ENCODE measurements at regions not wholly inside any gene's neighbourhood (a gene's known extent, or its start where the extent isn't known, plus 50 kb on each side); places are given as distances from the start of the nearest gene placed in this dataset.

- no peak for ATAC-seq (replicated peaks)
- no peaks in the 10 kb centered on the region for H3K27me3 Mint-ChIP-seq
- no peak overlapping the region for H3K27ac Mint-ChIP-seq
- H3K36me3 Mint-ChIP-seq (ENCODE audit: insufficient read depth) = no peaks in the 10 kb centered on the region
- DNase-seq = no peak
- no peaks in the 10 kb centered on the region for H3K4me1 Mint-ChIP-seq (ENCODE audit: low read depth in 2 of 2)
- no peak overlapping the region for H3K4me3 Mint-ChIP-seq
- peaks cover 0 to 10% of the 10 kb centered on the region in 2 donors for H3K9me3 Mint-ChIP-seq
Observed at GRCh38 chr7:136348142-136348541, 371.0 kb upstream of the MTPN start.

- no peak overlapping the region for H3K4me3 Mint-ChIP-seq
- no peak overlapping the region for H3K27ac Mint-ChIP-seq
- no peaks in the 10 kb centered on the region for H3K36me3 Mint-ChIP-seq (ENCODE audit: insufficient read depth)
Observed at GRCh38 chr7:136347488-136347887, 370.3 kb upstream of the MTPN start.

GRCh38 chr7:136342251-136342650 is 365.1 kb upstream of the MTPN start:
- peaks cover 6 to 17% of the 10 kb centered on the region in 2 donors for H3K9me3 Mint-ChIP-seq
- DNase-seq = no peak
- H3K27me3 Mint-ChIP-seq = no peaks in the 10 kb centered on the region
- no peak for ATAC-seq (replicated peaks)
- H3K4me1 Mint-ChIP-seq (ENCODE audit: low read depth in 2 of 2) = no peaks in the 10 kb centered on the region
- H3K27ac Mint-ChIP-seq = no peak overlapping the region
- H3K36me3 Mint-ChIP-seq (ENCODE audit: insufficient read depth) = no peaks in the 10 kb centered on the region
- H3K4me3 Mint-ChIP-seq = no peak overlapping the region

More at GRCh38 chr7:136347488-136347887, 370.3 kb upstream of the MTPN start:
- peaks cover 0 to 10% of the 10 kb centered on the region in 2 donors for H3K9me3 Mint-ChIP-seq
- no peaks in the 10 kb centered on the region for H3K27me3 Mint-ChIP-seq
- DNase-seq = no peak
- no peaks in the 10 kb centered on the region for H3K4me1 Mint-ChIP-seq (ENCODE audit: low read depth in 2 of 2)
- no peak for ATAC-seq (replicated peaks)

GRCh38 chr7:136339464-136339863 is 362.3 kb upstream of the MTPN start:
- Mint-ChIP-seq H3K4me3 (no peak overlapping the region), H3K36me3 (ENCODE audit: insufficient read depth) (no peaks in the 10 kb centered on the region), H3K27me3 (no peaks in the 10 kb centered on the region), H3K4me1 (ENCODE audit: low read depth in 2 of 2) (no peaks in the 10 kb centered on the region), H3K9me3 (peaks cover 6 to 12% of the 10 kb centered on the region in 2 donors), H3K27ac (no peak overlapping the region)
- ATAC-seq (replicated peaks) (no peak), DNase-seq (no peak)

GRCh38 chr7:136336932-136337331 is 359.8 kb upstream of the MTPN start:
- DNase-seq (no peak), ATAC-seq (replicated peaks) (no peak)
- peaks cover 6 to 9% of the 10 kb centered on the region in 2 donors for H3K9me3 Mint-ChIP-seq
- H3K27ac Mint-ChIP-seq = no peak overlapping the region
- H3K4me3 Mint-ChIP-seq = no peak overlapping the region
- H3K36me3 Mint-ChIP-seq (ENCODE audit: insufficient read depth) = no peaks in the 10 kb centered on the region
- H3K27me3 Mint-ChIP-seq = no peaks in the 10 kb centered on the region
- H3K4me1 Mint-ChIP-seq (ENCODE audit: low read depth in 2 of 2) = no peaks in the 10 kb centered on the region

GRCh38 chr7:136333636-136334035 is 356.5 kb upstream of the MTPN start:
- Mint-ChIP-seq H3K4me1 (ENCODE audit: low read depth in 2 of 2) (no peaks in the 10 kb centered on the region), H3K4me3 (no peak overlapping the region), H3K9me3 (peaks cover 6 to 13% of the 10 kb centered on the region in 2 donors), H3K27ac (no peak overlapping the region), H3K27me3 (no peaks in the 10 kb centered on the region), H3K36me3 (ENCODE audit: insufficient read depth) (no peaks in the 10 kb centered on the region)
- ATAC-seq (replicated peaks) (no peak), DNase-seq (no peak)

GRCh38 chr7:136326045-136326609 is 349.0 kb upstream of the MTPN start:
- ATAC-seq (replicated peaks) (no peak), DNase-seq (no peak)
- Mint-ChIP-seq H3K4me3 (no peak overlapping the region), H3K27me3 (no peaks in the 10 kb centered on the region), H3K36me3 (ENCODE audit: insufficient read depth) (no peaks in the 10 kb centered on the region), H3K4me1 (ENCODE audit: low read depth in 2 of 2) (no peaks in the 10 kb centered on the region), H3K9me3 (peaks cover 0 to 8% of the 10 kb centered on the region in 2 donors), H3K27ac (no peak overlapping the region)

- H3K4me1 Mint-ChIP-seq (ENCODE audit: low read depth in 2 of 2) = no peaks in the 10 kb centered on the region
- no peaks in the 10 kb centered on the region for H3K36me3 Mint-ChIP-seq (ENCODE audit: insufficient read depth)
- no peak overlapping the region for H3K27ac Mint-ChIP-seq
- no peaks in the 10 kb centered on the region for H3K27me3 Mint-ChIP-seq
- H3K9me3 Mint-ChIP-seq = peaks cover 0 to 8% of the 10 kb centered on the region in 2 donors
- no peak overlapping the region for H3K4me3 Mint-ChIP-seq
- ATAC-seq (replicated peaks) (no peak), DNase-seq (no peak)
Observed at GRCh38 chr7:136325578-136325977, 348.4 kb upstream of the MTPN start.

GRCh38 chr7:136325027-136325426 is 347.9 kb upstream of the MTPN start:
- H3K4me1 Mint-ChIP-seq (ENCODE audit: low read depth in 2 of 2) = no peaks in the 10 kb centered on the region
- no peak overlapping the region for H3K4me3 Mint-ChIP-seq
- no peaks in the 10 kb centered on the region for H3K36me3 Mint-ChIP-seq (ENCODE audit: insufficient read depth)
- DNase-seq = no peak
- peaks cover 4 to 9% of the 10 kb centered on the region in 2 donors for H3K9me3 Mint-ChIP-seq
- H3K27ac Mint-ChIP-seq = no peak overlapping the region
- no peaks in the 10 kb centered on the region for H3K27me3 Mint-ChIP-seq
- no peak for ATAC-seq (replicated peaks)

- DNase-seq = no peak
- no peak overlapping the region for H3K27ac Mint-ChIP-seq
- no peaks in the 10 kb centered on the region for H3K4me1 Mint-ChIP-seq (ENCODE audit: low read depth in 2 of 2)
- H3K36me3 Mint-ChIP-seq (ENCODE audit: insufficient read depth) = no peaks in the 10 kb centered on the region
- H3K9me3 Mint-ChIP-seq = peaks cover 8 to 10% of the 10 kb centered on the region in 2 donors
- no peak overlapping the region for H3K4me3 Mint-ChIP-seq
- no peak for ATAC-seq (replicated peaks)
- H3K27me3 Mint-ChIP-seq = no peaks in the 10 kb centered on the region
Observed at GRCh38 chr7:136324073-136324704, 347.0 kb upstream of the MTPN start.

- Mint-ChIP-seq H3K9me3 (peaks cover 4 to 5% of the 10 kb centered on the region in 2 donors), H3K36me3 (ENCODE audit: insufficient read depth) (no peaks in the 10 kb centered on the region), H3K4me1 (ENCODE audit: low read depth in 2 of 2) (no peaks in the 10 kb centered on the region), H3K27ac (no peak overlapping the region), H3K27me3 (no peaks in the 10 kb centered on the region), H3K4me3 (no peak overlapping the region)
- ATAC-seq (replicated peaks) (no peak), DNase-seq (no peak)
Observed at GRCh38 chr7:136312592-136312991, 335.4 kb upstream of the MTPN start.

- Mint-ChIP-seq H3K9me3 (peaks cover 0 to 4% of the 10 kb centered on the region in 2 donors), H3K27me3 (no peaks in the 10 kb centered on the region), H3K27ac (no peak overlapping the region), H3K4me1 (ENCODE audit: low read depth in 2 of 2) (no peaks in the 10 kb centered on the region), H3K4me3 (no peak overlapping the region), H3K36me3 (ENCODE audit: insufficient read depth) (no peaks in the 10 kb centered on the region)
- ATAC-seq (replicated peaks) (no peak), DNase-seq (no peak)
Observed at GRCh38 chr7:136309407-136309806, 332.2 kb upstream of the MTPN start.

- no peaks in the 10 kb centered on the region for H3K4me1 Mint-ChIP-seq (ENCODE audit: low read depth in 2 of 2)
- DNase-seq (no peak), ATAC-seq (replicated peaks) (no peak)
- no peaks in the 10 kb centered on the region for H3K36me3 Mint-ChIP-seq (ENCODE audit: insufficient read depth)
- H3K27me3 Mint-ChIP-seq = no peaks in the 10 kb centered on the region
- H3K27ac Mint-ChIP-seq = no peak overlapping the region
- no peak overlapping the region for H3K4me3 Mint-ChIP-seq
- H3K9me3 Mint-ChIP-seq = peaks cover 0 to 2% of the 10 kb centered on the region in 2 donors
Observed at GRCh38 chr7:136308230-136308629, 331.1 kb upstream of the MTPN start.

GRCh38 chr7:136303162-136303561 is 326.0 kb upstream of the MTPN start:
- H3K27ac Mint-ChIP-seq = no peak overlapping the region
- peaks cover 2% of the 10 kb centered on the region for H3K36me3 Mint-ChIP-seq (ENCODE audit: insufficient read depth)
- DNase-seq = no peak
- peaks cover 0 to 5% of the 10 kb centered on the region in 2 donors for H3K9me3 Mint-ChIP-seq
- H3K27me3 Mint-ChIP-seq = no peaks in the 10 kb centered on the region
- no peak overlapping the region for H3K4me3 Mint-ChIP-seq
- no peak for ATAC-seq (replicated peaks)
- no peaks in the 10 kb centered on the region for H3K4me1 Mint-ChIP-seq (ENCODE audit: low read depth in 2 of 2)
